ENCODE measurements at regions not wholly inside any gene's neighbourhood (a gene's known extent, or its start where the extent isn't known, plus 50 kb on each side); places are given as distances from the start of the nearest gene placed in this dataset.
"Not testable (repeated sequence)": the region's sequence is repeated elsewhere in the genome, so short reads cannot be mapped to it uniquely, and the experiment has no call there.

DNA sequence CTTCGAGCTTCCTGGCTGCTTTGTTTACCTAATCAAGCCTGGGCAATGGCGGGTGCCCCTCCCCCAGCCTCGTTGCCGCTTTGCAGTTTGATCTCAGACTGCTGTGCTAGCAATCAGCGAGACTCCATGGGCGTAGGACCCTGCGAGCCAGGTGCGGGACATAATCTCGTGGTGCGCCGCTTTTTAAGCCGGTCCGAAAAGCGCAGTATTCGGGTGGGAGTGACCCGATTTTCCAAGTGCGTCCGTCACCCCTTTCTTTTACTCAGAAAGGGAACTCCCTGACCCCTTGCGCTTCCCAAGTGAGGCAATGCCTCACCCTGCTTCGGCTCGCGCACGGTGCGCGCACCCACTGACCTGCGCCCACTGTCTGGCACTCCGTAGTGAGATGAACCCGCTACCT is 889.3 kb upstream of the NUDT12 start:
- DNase-seq = not testable (repeated sequence)

- DNase-seq = no peak
Measured at GRCh38 chr5:104444656-104445055, 882.1 kb upstream of the NUDT12 start.

DNA sequence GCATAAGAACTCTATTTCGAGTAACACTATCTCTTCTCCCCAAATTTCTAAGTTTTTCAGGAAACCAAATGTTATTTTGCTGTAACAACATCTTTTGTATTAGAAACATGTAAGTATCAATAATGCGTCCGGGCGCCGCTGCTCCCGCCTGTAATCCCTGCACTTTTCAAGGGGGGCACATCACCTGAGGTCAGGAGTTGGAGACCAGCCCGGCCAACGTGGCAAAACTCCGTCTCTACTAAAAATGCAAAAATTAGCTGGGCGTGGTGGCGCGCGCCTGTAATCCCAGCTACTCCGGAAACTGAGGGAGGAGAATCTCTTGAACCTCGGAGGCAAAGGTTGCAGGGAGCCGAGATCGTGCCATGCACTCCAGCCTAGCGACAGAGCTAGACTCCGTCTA is 881.1 kb upstream of the NUDT12 start:
- DNase-seq = no peak

GRCh38 chr5:104431981-104432380 is 869.4 kb upstream of the NUDT12 start:
- peak; percentile 92 for DNase-seq

DNA sequence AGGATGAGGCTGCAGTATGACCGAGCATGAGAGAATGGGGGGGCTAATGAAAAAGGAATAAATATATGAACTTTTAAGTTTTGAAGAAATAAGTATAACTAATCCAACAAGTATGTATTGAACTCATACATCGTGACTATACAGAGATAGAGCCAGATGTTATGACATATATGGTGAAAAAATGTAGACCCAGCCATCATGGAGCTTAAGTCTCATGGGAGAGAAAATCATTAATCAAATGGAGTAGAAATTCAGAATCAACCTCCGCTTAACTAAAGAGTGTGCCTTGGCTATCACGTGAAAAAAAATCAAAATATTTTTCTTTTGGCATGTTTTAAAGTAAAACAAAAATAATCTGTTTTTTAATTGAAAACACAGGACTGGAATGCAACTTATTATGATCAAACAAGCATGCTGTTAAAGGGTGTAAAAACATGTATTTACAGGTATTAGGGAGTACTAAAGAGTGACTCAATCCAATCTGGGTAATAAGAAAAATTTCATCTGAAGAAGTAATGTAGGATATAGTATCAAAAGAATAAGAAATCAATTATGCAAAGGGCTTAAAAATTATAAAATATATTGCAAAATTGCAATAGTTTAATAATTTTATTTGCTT is 868.5 kb upstream of the NUDT12 start:
- no peak for DNase-seq

- no peak for DNase-seq
Measured at GRCh38 chr5:104429911-104430310, 867.3 kb upstream of the NUDT12 start.

DNA sequence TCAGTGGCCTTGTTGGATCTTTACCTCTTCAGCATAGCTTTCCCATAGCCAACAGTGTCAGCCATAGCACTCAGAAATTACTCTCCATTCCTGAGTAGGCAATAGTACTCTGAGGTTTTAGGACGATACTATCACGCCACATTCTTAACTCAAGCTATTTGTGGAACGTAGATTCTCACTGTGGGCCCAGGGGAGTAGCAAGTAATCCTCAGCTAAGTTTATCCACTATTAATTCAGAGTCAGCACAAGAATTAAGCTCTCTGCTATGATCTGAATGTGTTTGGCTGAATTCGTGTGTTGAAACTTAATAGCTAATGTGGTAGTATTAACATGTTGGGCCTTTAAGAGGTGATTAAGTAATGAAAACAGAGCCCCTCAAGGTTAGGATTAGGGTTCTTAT is 858.8 kb upstream of the NUDT12 start:
- DNase-seq = no peak

GRCh38 chr5:104418056-104418455 is 855.5 kb upstream of the NUDT12 start:
- DNase-seq = no peak

- DNase-seq = no peak
Measured at GRCh38 chr5:104412649-104413240, 850.2 kb upstream of the NUDT12 start.

DNA sequence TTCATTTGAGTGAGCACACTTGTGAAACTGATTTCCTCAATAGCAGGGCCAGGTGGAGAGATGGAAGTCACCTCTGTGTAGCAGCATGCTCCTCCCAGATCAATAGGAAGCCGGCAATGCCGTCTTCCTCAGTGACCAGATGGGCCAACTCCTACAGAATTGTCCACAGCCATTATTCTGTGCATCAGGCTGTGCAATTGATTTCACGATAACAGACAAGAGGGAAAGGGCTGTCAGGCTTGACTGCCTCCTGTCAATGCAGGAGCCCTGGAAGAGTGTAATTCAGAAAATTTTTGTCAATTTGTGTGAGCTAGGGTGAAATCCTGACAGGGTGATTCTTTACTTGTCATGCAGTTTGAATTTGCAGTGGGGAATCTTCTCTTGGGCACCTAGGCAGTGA is 838.4 kb upstream of the NUDT12 start:
- DNase-seq = no peak

DNA sequence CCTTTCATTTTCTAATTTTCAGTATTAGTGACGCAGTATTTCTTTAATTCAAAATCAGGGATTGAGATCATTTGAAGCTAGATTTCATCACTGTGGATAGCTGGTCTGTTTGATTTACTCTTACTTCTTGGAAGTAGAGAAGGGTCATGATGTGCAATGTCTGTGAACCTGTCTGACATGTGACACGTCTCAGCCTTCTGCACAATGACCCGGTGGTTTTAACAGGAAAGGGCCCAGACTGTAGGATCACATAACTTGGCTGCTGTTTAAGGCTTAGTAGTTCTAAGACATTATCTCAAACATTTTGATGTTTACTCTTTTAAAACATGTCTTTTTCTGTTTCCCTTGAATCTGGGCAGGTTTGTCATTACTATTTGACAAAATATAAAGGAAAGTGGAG is 823.3 kb upstream of the NUDT12 start:
- DNase-seq = no peak

DNA sequence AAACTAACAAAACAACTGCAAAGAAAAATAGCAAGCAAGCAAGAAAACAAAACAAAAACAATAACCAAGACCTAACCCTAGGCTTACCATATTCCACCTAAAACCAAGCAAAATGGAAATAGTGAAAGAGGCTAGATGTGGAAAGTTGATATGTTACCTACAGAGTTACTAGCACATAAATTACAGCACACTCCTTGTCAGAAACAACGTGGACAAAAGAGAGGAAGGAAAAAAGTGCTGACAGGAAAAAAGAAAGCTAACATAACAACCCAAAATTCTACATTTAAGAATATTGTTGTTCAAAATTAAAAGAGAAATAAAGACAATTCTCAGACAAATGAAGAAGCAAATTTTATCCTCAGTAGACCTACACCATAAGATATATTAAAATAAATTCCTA is 812.8 kb upstream of the NUDT12 start:
- DNase-seq = no peak

DNA sequence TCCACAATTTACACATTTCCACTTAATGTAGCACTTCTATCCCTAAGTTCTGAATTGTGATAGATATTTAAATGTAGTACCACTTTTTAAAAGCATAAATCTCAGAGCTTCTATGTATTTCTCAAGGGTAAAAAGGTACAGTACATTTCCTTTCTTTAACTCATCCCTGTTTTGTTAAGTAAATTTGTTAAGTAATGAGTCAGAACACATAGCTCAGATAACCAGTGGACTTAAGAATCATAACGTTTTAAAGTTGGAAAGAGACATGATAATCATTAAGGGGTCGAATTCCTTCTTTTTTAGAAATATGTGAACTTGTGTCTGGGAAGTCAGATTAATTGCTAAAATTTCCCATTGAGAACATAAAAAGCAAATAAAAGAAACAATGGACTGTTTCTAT is 810.2 kb upstream of the NUDT12 start:
- no peak for DNase-seq

DNA sequence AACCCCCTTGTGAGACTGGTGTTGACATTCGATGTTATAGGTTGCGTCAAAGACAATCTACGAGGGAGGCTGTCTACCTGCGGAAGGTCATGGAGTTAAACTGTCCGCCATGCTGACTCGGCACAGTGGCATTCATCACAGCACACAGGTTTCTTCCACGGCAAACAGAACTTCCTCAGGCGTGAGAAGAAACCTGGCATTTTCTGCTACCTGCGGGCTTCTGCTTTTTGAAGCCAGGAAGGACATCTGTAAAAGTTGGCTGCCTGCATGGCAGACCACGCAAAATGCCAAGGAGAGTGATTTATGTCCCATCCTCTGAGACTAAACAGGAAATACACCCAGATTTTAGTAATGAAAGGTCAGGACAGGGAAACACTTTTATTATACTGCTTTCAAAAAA is 809.8 kb upstream of the NUDT12 start:
- DNase-seq = no peak

DNA sequence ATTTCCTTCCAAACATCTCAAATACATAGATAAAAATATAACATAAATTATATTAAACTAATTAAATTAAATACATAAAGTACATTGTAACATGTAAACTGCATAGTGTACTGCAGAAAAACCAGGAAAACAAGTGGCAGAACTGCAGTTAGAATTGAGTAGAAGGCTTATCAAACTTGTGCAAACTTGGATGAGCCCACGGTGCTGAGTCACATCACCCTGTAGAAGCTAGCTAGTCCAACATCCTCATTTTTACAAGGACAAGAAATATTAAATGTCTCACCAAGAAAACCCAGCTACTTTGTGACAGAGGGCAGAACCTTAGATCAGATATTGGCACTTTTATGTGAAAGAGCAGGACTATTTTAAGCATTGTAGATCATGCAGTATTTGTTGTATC is 807.9 kb upstream of the NUDT12 start:
- no peak for DNase-seq

DNA sequence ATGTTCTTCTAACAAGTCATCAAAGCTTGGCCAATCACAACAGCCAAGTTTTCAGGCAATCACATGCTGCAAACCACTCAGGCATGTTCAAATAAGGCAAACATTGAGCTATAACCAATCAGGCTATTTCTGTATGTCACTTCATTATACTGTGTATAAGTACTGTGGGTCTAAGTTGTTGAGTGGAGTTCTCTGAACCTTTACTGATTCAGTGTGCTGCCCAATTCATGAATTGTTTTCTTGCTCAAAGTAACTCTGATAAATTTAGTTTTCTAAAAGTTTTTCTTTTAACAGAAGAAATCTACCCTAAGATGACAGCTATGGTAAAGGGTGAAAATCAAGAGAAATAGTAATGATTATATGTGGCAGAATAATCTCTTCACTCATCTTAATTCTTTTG is 805.4 kb upstream of the NUDT12 start:
- DNase-seq = no peak

DNA sequence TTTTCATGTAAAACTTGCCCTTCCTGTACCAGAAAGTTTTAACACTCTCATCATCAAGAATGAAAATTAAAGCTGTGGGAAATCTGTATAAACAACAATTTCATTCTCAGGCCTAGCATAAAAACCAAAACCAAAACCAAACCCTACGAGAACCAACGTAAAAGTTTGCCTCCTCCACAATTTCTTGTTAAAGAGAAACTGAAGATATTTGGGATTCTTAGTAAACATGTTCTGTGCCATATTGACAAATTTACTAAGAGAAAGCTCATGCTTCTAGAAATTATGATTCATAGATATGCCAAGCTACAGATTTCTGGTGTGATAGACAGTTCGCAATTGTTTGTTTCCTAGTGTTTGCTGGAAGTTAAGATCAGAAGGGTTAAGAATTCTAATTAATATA is 801.0 kb upstream of the NUDT12 start:
- DNase-seq = no peak

GRCh38 chr5:104361932-104362331 is 799.3 kb upstream of the NUDT12 start:
- no peak for DNase-seq

DNA sequence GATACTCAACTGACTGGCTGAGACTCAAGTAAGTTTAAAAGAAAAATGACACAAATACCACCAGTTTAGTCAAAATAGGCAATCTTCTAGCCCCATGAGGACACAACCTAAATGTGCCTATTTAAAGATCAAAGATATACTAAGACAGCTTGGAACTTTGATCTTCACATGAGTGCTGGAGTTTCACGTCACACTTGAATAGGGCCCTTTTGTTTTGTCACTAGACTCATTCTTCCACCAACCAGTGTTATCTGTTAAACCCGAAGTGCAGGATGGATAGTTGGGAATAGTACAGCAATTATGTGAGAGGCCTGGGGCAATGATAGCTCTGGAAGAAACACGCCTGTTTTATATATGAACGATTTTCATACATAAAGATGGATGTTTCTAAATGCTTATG is 792.8 kb upstream of the NUDT12 start:
- DNase-seq = no peak

DNA sequence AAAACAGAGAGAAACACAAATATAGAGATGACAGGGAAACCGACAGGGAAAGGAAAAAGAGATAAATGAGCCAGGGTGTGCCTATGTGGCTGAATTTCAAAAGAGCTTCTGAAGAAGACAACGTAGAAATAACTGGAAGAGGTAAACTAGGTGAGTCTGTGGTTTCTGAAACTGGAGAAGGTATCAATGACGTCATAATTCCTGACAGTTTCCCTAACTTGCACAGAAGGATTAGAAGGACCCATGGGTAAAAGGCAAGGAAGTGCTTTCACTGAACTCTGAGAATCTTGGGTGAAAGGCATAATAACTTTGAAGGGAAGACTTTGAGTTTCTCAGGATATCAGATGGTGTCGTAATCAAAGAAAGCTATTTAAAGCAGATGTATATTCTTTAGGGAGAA is 790.8 kb upstream of the NUDT12 start:
- DNase-seq = no peak

GRCh38 chr5:104352954-104353353 is 790.4 kb upstream of the NUDT12 start:
- no peak for DNase-seq

DNA sequence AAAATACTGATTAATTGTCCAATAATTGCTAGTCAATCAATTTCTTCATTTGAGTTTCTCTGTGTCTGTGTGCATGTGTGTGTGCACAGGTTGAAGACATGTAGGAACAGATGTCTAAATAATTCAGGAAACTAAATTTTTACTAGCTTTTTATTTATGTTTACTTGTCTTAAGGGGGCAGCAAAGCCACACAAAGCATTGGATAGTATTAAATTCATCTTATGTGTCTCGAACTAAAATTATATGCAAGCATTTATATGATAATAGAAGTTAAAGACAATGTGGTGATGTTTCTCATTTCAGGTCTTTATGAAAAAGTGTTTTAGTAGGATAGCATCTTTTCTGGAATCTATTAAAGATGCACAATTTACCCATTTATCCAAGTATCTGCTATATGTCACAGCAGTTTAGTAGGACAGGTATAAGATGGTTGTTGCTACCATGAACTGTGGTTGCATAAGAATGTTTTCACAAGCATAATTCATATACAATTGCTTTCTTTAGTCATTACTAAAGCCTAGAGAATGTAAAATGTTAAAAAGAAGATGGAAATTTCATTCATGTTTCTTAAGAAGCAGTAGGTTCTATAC is 784.6 kb upstream of the NUDT12 start:
- peak; percentile 14 for DNase-seq

DNA sequence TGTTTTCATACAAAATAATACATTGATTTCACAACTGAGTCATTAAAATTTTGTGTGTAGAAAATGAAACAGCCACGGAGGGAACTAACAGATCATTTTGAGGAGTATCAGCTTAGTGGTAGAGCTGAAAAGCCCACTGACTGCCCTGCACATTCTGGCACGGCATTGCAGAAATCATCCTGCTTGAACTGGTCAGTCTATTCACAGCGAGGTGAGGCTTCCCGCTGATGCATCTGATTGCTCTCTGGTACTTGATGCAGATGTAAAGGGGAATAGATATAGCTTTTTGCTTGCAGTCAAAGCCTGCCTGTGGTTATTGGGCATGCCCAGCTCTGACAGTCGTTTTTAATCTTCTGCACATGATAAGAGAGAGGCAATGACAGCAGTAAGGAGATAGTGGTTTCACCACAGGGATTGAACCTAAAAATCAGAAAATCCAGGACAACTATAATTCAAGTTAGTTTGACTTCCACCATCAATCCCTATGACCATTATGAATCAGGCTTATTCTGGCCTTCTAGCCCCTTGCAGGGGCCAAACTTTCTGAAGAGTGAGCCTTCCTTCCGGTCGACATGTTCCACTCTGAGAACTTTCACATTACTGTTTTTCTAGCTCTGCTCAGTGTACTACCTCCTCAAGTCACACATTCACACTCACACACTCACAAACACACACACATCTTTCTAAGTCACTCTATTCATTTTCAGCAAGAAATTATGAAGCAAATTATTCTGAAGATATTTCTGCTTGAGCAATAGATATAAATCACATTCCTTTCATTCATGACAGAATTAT is 782.8 kb upstream of the NUDT12 start:
- DNase-seq = no peak

GRCh38 chr5:104344809-104345208 is 782.2 kb upstream of the NUDT12 start:
- no peak for DNase-seq

Data from DMS 273 treated with DMSO at 0.1 percent for 48 hours (cell line).